Gastrocnemius medialis (tissue), 4 donors: ENCODE measurements at regions not wholly inside any gene's neighbourhood (a gene's known extent, or its start where the extent isn't known, plus 50 kb on each side); places are given as distances from the start of the nearest gene placed in this dataset.

Experiments used
- ATAC-seq, 2 donors: fragments of 150-250 bp; one replicate each; pipeline ENCODE4 v1.9.1; 2016
- DNase-seq, 2 donors: peaks; one replicate each; pipeline ENCODE4 v3.0.0-alpha.2; 2019
- H3K27ac ChIP-seq, 4 donors: fragments of 200-600 bp; sonication (generic); 1 replicate in 1 of 4; 2 replicates in 3 of 4; pipeline ENCODE4 v1.5.1; 2016 to 2018; ENCODE audit warnings: mild to moderate bottlenecking in 2 of 4, moderate library complexity in 1 of 4
- H3K27me3 ChIP-seq, 3 donors: fragments of 200-600 bp; sonication (generic) in 2 of 3; 1 replicate in 1 of 3; 2 replicates in 2 of 3; pipeline versions ENCODE4 v1.5.1 to v1.6.0; 2016 to 2019; ENCODE audit warnings: mild to moderate bottlenecking in 1 of 3, moderate library complexity in 1 of 3
- H3K36me3 ChIP-seq, 2 donors: fragments of 200-600 bp; sonication (generic) in 1 of 2; one replicate each; pipeline ENCODE4 v1.5.1; 2017 to 2018
- H3K4me1 ChIP-seq, 2 donors: fragments of 200-600 bp; sonication (generic) in 1 of 2; one replicate each; pipeline ENCODE4 v1.5.1; 2016 to 2017; ENCODE audit warnings: mild to moderate bottlenecking in 2 of 2
- H3K4me3 ChIP-seq, 4 donors: fragments of 200-600 bp; sonication (generic) in 3 of 4; 1 replicate in 1 of 4; 2 replicates in 3 of 4; pipeline ENCODE4 v1.5.1; 2016 to 2019; ENCODE audit warnings: mild to moderate bottlenecking in 2 of 4
- H3K9me3 ChIP-seq, 3 donors: fragments of 200-600 bp; sonication (generic) in 2 of 3; 1 replicate in 1 of 3; 2 replicates in 2 of 3; pipeline ENCODE4 v1.5.1; 2016 to 2019
- CTCF ChIP-seq, 5 experiments: fragments of 450-650 bp in 3 of 5; fragments of 200-600 bp in 2 of 5; sonication (generic) in 2 of 5; IDR thresholded peaks in 4 of 5; conservative IDR thresholded peaks in 1 of 5; 1 replicate in 4 of 5; 2 replicates in 1 of 5; pipeline ENCODE4 v1.5.1; 2016 to 2019; ENCODE audit warnings: antibody characterized with exemption in 5 of 5, mild to moderate bottlenecking in 3 of 5, moderate library complexity in 3 of 5
- POLR2A ChIP-seq, 2 donors: fragments of 450-650 bp; IDR thresholded peaks; one replicate each; pipeline ENCODE4 v1.6.1; 2017; ENCODE audit warnings: antibody characterized with exemption in 2 of 2, mild to moderate bottlenecking in 2 of 2, moderate library complexity in 2 of 2
- in situ Hi-C, 4 donors: fragments of 200-750 bp; cut with MboI; loops; one replicate each; pipeline versions ENCODE4 v1.15.0 to v1.8.0; 2017; ENCODE audit warnings: low sequenced_read_pairs in 4 of 4
- intact Hi-C: fragments of 100-400 bp; cut with DNase I; formaldehyde crosslinking; loops from one replicate; pipeline ENCODE4 v1.15.1; 2023; ENCODE audit warnings: low total_unique reads

- ATAC-seq, result no peak
- Histone ChIP-seq H3K9me3 (no peaks in the 10 kb centered on the region), H3K27ac (no peak overlapping the region), H3K4me3 (no peak overlapping the region), H3K36me3 (no peaks in the 10 kb centered on the region), H3K4me1 (no peaks in the 10 kb centered on the region), H3K27me3 (no peaks in the 10 kb centered on the region)
- TF ChIP-seq CTCF (IDR thresholded peaks at IDR 0.05 in 4 of 5, conservative IDR thresholded peaks at IDR 0.05 in 1 of 5), result no peak
- TF ChIP-seq POLR2A (IDR thresholded peaks at IDR 0.05), result no peak
- in situ Hi-C loops (no loop called here), intact Hi-C loops (no loop called here)
- no peak for DNase-seq
Observed at GRCh38 chr1:53400761-53401674, 58.2 kb upstream of the DMRTB1 start.

- intact Hi-C loops, result no loop called here
Observed at GRCh38 chr1:53401813-53402745, 57.1 kb upstream of the DMRTB1 start.

GRCh38 chr1:53402891-53403655, 56.1 kb upstream of the DMRTB1 start:
- ATAC-seq, result no peak
- Histone ChIP-seq H3K4me3 (no peak overlapping the region), H3K9me3 (no peaks in the 10 kb centered on the region), H3K4me1 (no peaks in the 10 kb centered on the region), H3K27me3 (peaks cover 0 to 3% (median 0%) of the 10 kb centered on the region in 3 donors), H3K27ac (no peak overlapping the region), H3K36me3 (no peaks in the 10 kb centered on the region)
- TF ChIP-seq POLR2A (IDR thresholded peaks at IDR 0.05) (no peak), CTCF (IDR thresholded peaks at IDR 0.05 in 4 of 5, conservative IDR thresholded peaks at IDR 0.05 in 1 of 5) (no peak)
- no peak for DNase-seq
- intact Hi-C loops (no loop called here), in situ Hi-C loops (no loop called here)

More at GRCh38 chr1:53401813-53402745, 57.1 kb upstream of the DMRTB1 start:
- H3K27me3 ChIP-seq, result peaks cover 0 to under 1% (median 0%) of the 10 kb centered on the region in 3 donors
- no peaks in the 10 kb centered on the region for H3K4me1 ChIP-seq
- no peaks in the 10 kb centered on the region for H3K36me3 ChIP-seq
- in situ Hi-C loops, result no loop called here
- H3K27ac ChIP-seq, result no peak overlapping the region
- DNase-seq, result no peak
- no peak overlapping the region for H3K4me3 ChIP-seq
- no peaks in the 10 kb centered on the region for H3K9me3 ChIP-seq
- no peak for ATAC-seq
- no peak for TF ChIP-seq POLR2A (IDR thresholded peaks at IDR 0.05)
- no peak for TF ChIP-seq CTCF (IDR thresholded peaks at IDR 0.05 in 4 of 5, conservative IDR thresholded peaks at IDR 0.05 in 1 of 5)

GRCh38 chr1:53405737-53406136, 53.5 kb upstream of the DMRTB1 start:
- TF ChIP-seq POLR2A (IDR thresholded peaks at IDR 0.05) (no peak), CTCF (IDR thresholded peaks at IDR 0.05 in 4 of 5, conservative IDR thresholded peaks at IDR 0.05 in 1 of 5) (no peak)
- Histone ChIP-seq H3K36me3 (no peaks in the 10 kb centered on the region), H3K27me3 (peaks cover 0 to 10% (median 9%) of the 10 kb centered on the region in 3 donors), H3K4me1 (no peaks in the 10 kb centered on the region), H3K27ac (no peak overlapping the region), H3K4me3 (no peak overlapping the region), H3K9me3 (no peaks in the 10 kb centered on the region)
- in situ Hi-C loops, result no loop called here
- no peak for DNase-seq
- intact Hi-C loops, result no loop called here
- ATAC-seq, result no peak
